GM10266 (cell line): ENCODE measurements at regions not wholly inside any gene's neighbourhood (a gene's known extent, or its start where the extent isn't known, plus 50 kb on each side); places are given as distances from the start of the nearest gene placed in this dataset.
"Not testable (repeated sequence)": the region's sequence is repeated elsewhere in the genome, so short reads cannot be mapped to it uniquely, and the experiment has no call there.

Experiments
- DNase-seq: peaks from one replicate; pipeline ENCODE4 v3.0.0; 2012; ENCODE audit errors: extremely low spot score
- CTCF ChIP-seq: IDR thresholded peaks from 2 replicates; pipeline ENCODE4 v1.5.1; 2012; ENCODE audit warnings: mild to moderate bottlenecking, low read depth; ENCODE audit not compliant: control insufficient read depth, insufficient read depth; ENCODE audit errors: missing control alignments

- no peak for DNase-seq
- TF ChIP-seq CTCF = no peak
Measured at GRCh38 chr2:7094231-7094741, 177.1 kb downstream of the RNF144A start.

GRCh38 chr2:7096726-7097352 is 179.6 kb downstream of the RNF144A start:
- no peak for TF ChIP-seq CTCF
- DNase-seq = no peak

- DNase-seq = peak; percentile 74
- TF ChIP-seq CTCF = peak; percentile 99
Measured at GRCh38 chr2:7097353-7097895, 180.2 kb downstream of the RNF144A start.

- no peak for TF ChIP-seq CTCF
- DNase-seq = no peak
Measured at GRCh38 chr2:7098816-7099215, 181.6 kb downstream of the RNF144A start.

- not testable (repeated sequence) for DNase-seq
Measured at GRCh38 chr2:7099687-7100086, 182.5 kb downstream of the RNF144A start.

GRCh38 chr2:7102826-7103225 is 185.6 kb downstream of the RNF144A start:
- TF ChIP-seq CTCF = no peak
- DNase-seq = no peak

GRCh38 chr2:7108792-7109532 is 191.8 kb downstream of the RNF144A start:
- DNase-seq = no peak
- no peak for TF ChIP-seq CTCF

- TF ChIP-seq CTCF = no peak
- no peak for DNase-seq
Measured at GRCh38 chr2:7109533-7109885, 192.3 kb downstream of the RNF144A start.
